GM19455 (cell line): ENCODE measurements at regions not wholly inside any gene's neighbourhood (a gene's known extent, or its start where the extent isn't known, plus 50 kb on each side); places are given as distances from the start of the nearest gene placed in this dataset.

ENCODE experiments used
- ATAC-seq: cut with Tn5 transposase; IDR thresholded peaks from one replicate; pipeline ENCODE4 v1.9.1; 2021; ENCODE audit not compliant: unreplicated experiment

DNA sequence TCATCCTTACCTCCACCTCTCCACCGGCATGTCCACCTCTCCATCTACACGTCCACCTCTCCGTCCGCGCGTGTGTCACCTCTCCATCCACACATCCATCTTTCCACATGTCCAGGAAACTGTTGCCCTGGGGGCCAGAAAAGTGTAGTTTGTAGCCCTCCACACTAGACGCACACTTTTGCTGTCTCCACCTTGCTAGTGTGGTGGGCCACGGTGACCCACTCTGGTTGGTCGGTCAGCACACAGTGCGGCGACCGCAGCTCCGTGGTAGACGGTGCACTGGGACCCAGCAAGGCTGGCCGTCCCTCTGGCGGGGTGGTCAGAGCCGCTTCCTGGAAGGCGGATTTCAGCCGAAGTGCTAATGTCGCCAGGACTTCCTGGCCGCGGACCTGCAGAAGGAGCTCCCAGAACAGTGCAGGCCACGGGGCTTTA lies 268.6 kb downstream of the DLL1 start:
- no peak for ATAC-seq

DNA sequence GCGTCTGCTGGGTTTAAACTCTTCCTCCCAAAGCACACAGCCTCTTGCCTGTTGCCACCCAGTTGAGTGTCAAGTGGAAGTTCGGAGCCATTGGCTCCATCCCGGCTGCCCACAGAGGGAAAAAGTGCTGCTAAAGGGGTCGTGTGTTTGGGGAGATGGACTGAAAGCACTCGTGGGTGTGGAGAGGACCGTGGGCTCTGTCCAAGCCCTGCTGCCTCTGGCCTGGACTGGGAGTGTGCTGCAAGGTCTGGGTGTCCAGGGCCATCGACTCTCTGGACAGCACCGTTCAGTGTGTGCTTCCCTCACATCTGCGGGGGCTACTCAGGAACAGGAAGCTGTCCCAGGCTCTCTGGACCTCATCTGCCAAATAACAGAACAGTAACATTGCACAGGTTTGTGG lies 269.3 kb downstream of the DLL1 start:
- ATAC-seq, result no peak

DNA sequence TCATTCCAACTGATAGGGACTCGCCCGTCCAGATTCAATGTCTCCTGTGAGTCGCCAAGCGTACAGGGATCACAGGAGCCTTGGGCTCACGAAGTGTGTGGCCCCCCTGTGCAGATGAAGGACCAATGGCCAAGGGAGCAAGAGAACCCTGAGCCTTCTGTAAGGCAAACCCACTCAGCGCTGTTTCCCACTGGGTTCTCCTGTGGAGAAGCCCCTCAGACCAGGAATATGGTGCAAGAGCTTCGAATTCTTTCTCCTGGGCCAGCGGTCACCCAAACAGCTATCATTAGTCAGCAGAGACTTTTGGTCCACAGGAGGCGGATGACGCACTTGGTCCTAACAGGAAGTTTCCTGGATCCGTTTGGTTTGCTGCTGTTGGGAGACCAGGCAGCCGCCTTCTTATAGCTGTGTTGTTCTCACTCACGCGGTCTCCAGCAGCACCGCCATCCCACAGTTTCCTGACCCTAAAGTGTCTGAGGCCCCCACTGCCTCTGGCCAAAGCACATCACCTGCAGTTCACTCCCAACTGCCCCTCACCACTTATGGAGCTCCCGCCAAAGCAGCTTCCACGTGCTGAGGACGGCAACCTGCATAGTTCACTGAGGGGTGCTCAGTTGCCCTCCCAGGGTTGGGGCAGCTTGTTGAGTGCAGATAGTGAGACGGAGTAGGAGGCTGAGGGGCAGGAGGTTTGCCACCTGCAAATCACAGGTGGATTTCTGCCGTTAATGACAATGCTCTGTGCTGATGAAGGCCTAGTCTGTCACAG lies 268.6 kb downstream of the ERMARD start:
- no peak for ATAC-seq

DNA sequence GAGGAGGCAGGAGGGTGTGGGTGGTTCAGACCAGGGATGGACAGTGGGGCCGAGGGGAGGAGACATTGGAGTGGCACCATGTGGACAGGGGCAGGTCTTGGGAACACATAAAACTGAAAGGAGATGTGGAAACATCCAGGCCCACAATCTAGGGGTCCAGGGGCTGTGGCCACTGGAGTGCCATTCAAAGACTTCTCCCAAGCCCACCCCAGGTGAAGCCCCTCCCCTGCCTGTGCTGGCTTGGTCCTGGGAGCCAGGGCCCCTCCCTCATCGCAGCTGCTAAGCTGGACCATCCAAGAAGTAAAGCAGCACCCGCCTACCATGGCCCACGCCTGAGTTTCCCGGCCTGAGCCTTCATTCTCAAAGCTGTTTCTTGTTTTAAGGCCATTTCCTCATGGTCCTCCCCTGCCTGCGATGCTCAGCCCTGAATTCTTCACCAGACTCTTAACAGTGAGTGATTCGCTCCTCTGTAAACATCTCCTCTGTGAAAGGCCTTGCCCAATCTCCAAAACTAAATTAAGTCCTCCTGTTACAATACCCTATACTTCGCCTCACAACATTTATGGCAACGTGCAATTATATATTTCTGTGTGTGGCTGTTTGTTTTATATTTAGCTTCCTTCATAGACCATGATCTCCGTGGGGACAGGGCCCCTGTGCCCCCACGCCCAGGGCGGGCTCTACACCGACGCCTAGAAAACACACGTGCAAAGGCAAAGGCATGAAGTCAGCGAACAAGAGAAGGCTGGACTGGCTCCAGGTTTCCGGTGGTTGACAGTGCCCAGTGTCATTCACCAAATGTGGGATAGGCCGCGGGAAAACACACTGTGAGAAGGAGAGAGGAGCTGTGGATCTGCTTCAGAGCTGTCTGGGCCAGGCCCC lies 267.8 kb downstream of the ERMARD start:
- ATAC-seq, result no peak

DNA sequence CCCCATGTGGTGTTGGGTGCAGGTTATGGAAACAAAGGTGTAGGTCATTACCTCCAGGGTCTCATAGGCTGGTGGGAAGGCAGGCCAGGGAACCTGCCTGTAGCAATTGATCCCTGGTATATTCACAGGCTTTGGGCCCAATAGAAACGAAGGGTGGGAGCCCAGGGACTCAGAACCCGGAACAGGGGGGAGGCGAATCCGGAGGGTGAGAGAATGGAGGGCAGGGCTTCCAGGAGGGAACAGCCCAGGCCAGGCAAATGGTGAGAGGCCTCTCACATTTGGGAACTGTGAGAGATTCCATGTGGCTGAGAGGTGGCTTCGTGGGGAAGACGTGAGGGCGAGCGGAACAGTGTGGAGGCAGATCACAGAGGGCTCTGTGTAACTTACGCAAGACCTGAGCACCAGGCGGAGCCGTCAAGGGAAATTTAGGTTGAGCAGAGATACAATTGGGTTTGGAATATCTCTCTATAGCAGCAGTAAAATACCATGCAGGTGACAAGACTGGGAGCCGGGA lies 267.1 kb downstream of the ERMARD start:
- ATAC-seq, result no peak

DNA sequence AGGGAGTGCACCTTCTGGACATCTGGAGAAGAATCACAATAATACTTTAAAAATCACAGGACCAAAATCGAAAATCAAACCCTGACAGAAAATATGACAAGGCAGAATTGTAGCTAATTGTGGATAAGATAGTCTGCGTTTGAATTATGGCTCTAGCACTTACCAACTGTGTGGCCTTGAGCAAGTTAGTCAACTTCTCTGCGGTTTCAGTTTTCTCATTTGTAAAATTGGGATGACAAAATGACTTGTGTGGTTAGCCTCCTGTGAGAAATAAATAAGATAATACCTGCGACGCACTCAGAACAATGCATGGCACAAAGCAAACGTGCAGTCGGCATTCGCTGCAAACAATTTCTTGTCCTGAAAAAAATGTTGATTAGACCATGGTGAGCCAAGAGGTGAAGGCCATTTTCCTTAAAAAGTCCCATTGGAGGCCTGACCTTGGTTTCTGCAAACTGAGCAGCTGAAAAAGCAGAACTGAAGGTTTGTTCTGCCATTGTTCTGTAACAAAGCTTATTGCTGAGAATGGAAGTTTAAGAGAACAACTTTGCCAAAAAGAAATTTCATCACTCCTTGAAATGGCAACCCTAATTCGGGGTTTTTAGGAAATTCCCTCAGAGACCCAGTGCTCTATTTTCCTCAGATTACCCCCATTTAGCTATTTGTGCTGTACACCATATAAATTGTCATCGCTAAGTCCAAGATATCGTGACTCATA lies 266.3 kb downstream of the ERMARD start:
- no peak for ATAC-seq

DNA sequence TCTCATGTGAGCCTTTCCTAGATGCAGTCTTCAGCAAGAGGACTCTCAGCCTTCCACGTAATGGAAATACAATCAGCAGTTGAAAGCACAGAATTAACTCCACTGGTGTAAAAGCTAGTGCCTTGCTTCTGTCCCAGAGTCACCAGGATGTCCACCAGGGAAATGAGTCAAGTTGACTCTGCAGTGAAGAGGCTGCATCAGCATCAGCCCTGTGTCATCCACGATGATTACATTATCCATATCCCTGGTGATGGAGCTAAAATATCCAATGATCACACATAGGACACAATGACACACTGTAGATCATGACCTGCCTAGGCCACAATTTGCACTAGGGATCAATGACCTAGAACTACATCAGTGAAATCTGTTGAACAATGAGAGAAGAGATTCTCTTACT lies 262.4 kb downstream of the ERMARD start:
- ATAC-seq, result no peak

DNA sequence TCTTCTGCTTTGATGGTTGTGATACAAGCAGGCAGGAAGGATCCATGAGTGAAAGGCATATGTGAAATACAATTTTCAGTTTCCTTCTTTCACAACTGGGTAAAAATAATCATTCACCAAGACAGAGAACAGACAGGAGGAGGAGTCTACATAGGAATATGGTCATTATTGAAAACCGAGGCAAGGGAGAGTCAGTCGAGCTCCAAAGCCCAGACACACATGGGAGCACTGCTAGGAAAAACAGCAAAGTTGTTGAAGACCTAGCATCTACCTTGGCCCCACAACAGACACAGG lies 260.6 kb downstream of the ERMARD start:
- ATAC-seq, result no peak

DNA sequence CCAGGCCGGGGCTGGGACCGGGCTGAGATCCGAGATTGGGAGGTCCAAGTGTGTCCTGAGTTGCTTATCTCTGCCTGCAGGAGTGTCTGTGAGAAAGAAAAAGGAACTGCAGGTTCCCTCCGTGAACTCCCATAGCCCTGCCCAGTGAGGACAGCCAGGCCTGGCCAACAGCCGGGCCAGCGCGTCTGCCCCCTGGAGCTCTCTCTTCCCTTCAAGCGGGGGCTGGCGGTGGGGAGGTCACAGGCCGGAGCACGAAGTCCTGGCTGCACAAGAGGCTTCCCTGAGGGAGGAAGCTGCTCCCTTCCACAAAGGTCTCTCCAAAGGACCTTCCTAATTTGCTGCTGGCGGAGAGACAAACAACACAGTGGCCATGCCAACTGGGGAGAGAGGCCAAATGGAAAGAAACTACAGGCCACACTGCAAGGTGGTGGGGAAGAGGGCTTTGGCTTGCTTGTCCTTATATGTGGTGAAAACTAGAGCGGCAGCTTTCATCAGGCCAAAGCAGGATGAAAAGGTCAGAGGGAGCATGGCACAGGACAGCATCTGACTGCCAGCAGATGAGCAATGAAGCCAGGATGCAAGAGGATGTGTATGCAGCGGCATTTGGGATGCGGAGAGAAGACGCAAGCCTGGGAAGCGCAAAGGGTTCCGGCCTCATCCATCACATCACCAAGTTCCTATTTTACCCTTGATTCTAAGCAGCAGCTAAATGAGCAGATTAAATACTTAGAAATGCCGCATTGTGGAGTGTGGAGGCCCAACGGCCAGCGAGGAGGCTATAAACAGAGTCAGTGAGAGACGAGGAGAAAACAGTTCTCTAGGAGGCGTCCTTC lies 260.0 kb downstream of the ERMARD start:
- no peak for ATAC-seq

DNA sequence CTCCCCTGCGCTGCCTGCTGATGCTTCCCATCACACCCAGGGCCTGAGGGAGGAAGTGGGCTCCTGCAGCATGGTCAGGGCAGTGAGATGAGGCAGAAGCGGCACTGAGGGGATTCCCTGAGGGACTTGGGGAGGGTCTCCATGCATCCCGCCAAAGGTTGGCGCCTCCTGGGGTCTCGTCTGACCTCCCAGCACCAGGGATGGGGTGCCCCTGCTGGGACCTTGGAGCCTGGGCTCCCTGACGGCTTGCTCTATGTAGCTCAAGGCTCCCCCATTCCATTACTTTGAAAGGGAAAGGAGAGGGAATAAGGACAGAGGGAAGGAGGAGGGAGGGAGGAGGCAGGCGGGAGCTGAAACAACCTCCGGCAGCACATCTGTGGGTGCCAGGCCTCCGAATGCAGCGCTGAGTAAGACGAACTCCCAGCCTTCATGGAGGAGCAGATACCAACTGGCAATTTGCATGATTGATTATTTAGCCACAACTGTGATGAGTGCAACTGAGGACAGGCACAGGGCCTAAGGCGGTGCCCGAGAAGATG lies 259.3 kb downstream of the ERMARD start:
- ATAC-seq, result no peak

DNA sequence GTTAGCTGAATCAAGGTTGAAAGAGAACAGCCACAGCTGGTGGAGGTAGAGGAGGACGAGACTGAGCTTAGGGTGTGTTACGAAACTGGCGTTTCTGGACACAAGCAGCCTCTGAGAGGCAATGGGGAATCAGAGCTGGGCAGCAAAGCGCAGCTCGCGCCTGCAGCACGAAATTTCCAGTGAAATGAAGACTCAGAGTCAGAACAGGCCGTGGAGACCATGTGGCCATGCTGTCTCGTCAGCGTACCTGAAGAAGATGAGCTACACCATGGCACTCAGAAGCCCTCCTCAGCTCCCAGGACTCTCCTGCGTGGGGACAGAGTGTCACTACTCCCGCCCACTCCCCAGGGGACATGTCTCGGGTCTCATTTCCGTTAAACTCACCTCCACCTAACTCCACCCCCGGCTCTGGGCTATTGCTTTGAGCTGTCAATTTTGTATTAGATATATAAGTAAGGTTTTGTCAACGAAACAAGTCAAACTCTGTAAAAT lies 256.9 kb downstream of the ERMARD start:
- ATAC-seq, result no peak

DNA sequence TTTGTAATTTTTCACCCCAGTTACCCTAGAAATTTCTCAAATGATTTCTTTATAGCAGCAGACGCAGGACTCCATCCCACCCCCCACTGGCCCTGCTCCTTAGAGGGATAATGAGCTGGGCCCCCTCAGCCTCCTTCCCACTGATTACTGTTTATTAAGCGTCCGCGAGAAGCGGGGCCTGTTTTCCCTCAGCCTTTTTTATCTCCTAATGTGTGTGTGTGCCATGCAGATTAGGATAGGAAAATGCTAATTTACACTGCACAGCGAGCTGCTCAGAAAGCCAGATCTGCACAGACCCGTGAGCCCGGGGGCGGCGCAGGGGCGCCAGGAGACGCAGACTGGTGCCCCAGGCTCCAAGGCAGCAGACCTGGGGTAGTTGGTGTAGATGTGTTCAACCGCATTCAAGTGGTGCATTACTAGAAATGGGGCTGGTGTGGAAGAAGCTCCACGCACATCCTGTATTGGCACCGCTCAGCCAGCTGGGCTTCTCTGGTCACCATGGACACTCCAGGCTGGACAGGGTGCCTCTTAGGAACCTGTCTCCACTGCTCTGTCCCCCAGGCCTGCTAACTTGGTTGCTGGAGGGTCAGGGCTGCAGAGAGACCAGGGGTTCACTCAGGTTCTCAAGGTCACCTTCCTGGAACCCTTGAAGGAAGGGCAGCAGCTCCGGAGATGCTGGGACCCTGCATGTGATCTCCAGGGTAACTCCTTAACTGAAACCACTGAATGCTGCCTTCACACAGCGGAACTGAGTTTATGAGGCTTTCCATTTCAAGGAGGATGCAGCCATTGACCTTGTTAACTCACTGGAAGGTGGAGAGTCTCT lies 256.3 kb downstream of the ERMARD start:
- ATAC-seq, result no peak

DNA sequence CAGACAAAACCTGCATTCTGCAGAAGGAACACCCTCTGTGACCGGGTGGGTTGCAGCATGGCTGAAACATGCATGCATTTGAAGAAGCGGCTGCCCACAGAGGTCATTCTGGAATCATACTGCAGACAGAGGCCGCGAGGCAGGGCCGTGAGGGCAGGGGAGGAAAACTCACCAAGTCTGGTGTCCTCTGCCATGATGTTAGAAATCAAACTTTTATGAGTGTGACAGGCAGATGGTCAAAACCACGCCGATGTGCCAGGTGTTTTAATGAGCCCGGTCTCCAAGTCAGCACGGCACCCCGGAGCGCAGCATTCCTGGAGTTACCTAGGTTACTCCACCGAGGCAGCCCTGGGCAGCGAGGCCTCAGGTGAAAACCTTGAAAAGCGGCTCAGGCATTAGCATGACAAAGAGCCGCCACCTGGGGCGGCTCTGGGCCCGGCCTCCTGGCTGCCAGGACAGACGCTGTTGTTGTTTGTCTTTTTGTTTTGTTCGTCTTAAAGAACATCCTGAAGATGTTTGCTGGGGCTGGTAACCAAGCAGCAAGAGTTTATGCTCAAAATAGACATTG lies 255.6 kb downstream of the ERMARD start:
- ATAC-seq, result no peak

DNA sequence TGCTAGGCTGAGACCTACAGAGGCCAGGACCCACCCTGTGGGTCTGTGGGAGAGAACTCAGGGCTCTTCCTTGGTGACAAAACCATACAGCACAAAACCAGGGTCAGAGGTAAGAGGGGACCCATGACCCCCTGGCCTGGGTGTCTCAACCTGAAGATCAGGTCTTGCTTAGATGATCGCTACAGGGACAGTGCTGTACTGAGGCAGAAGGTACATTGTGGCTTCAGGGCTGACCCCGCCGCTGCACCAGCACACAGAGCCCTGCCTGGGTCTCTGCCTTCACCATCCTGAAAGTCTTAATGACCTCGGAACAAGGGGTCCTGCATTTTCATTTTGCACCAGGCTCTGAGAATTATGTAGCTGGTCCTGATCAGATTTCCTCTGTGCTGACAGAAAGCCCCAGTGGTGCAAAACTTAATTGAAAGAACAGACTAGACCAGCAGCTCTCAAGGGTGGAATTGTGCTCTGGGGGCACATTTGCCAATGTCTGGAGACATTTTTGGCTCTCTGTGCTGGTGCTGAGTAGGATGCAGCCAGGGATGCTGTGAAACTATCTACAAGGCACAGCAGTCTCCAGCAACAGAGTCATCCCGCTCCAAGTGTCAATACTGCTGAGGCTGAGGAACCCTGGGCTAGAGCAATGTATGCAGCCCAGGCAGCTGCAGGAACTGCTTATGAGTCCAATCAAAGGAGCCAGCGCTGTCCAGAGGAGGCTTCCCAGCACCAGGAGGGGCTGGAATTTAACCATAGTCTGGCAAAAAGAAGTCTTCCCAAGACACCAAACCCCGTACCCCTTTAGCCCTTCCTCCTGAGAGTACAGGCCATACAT lies 254.9 kb downstream of the ERMARD start:
- ATAC-seq, result no peak

DNA sequence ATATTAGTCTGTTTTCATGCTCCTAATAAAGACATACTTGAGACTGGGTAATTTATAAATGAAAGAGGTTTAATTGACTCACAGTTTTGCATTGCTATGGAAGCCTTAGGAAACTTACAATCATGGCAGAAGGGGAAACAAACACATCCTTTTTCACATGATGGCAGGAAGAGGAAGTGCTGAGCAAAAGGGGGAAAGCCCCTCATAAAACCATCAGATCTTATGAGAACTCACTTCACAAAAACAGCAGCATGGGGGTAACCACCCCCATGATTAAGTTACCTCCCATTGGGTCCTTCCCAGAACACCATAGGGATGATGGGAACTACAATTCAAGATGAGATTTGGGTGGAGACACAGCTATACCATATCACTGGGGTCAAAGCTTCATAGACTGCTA lies 254.2 kb downstream of the ERMARD start:
- ATAC-seq, result no peak

DNA sequence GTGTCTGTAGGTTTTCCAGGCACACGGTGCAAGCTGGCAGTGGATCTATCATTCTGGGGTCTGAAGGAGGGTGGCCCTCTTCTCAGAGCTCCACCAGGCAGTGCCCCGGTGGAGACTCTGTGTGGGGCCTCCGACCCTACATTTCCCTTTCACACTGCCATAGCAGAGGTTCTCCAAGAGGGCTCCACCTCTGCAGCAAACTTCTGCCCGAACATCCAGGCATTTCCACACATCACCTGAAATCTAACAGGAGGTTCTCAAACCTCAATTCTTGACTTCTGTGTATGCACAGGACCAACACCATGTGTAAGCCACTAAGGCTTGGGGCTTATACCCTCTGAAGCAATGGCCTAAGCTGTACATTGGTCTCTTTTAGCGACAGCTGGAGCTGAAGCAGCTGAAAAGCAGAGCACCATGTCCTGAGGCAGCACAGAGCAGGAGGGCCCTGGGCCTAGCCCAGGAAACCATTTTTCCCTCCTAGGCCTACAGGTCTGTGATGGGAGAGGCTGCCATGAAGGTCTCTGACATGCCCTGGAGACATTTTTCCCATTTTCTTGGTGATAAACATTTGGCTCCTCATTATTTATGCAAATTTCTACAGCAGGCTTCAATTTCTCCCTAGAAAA lies 253.3 kb downstream of the ERMARD start:
- ATAC-seq, result no peak

DNA sequence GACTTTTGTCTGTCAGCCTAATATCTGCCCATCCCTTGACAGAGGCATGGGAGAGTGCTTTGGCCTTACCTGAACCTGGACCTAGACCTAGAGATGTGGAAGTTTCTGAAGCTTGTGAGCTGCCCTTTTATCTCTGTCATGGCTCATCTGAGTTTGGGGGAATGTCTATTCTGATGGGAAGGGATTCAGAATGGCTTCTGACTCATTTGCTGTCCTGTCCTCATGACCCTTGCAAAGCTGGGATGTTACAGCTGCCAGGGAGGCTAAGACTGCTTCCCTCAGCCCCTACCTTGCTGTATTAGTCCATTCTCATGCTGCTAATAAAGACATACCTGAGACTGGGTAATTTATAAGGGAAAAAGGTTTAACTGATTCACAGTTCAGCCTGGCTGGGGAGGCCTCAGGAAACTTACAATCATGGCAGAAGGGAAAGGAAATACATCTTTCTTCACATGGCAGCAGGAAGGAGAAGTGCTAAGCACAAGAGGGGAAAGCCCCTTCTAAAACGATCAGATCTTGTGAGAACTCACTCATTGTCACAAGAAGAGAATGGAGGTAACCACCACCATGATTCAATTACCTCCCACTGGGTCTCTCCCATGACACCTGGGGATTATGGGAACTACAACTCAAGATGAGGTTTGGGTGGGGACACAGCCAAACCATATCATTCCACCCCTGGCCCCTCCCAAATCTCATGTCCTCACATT lies 252.2 kb downstream of the ERMARD start:
- ATAC-seq, result no peak
